A549 (cell line): ENCODE measurements at regions not wholly inside any gene's neighbourhood (a gene's known extent, or its start where the extent isn't known, plus 50 kb on each side); places are given as distances from the start of the nearest gene placed in this dataset.

ENCODE experiments used
- ATAC-seq, 2 experiments: fragments of 200-7000 bp in 1 of 2; fragments of >200 bp in 1 of 2; cut with Nextera tagmentation in 1 of 2; cut with Tn5 transposase in 1 of 2; 3 replicates each; pipeline versions ENCODE4 v1.8.0 to v1.9.1; 2018 to 2020; ENCODE audit warnings: mild to moderate bottlenecking in 1 of 2, moderate library complexity in 1 of 2
- CTCF ChIA-PET: fragments of 300-600 bp; sonication (Branson Sonifier 250); formaldehyde crosslinking; extraction: SDS; loops from one replicate; lab custom pipeline; 2021; ENCODE audit warnings: antibody characterized with exemption, inconsistent platforms; lab: Yijun Ruan, JAX
- POLR2A ChIA-PET: fragments of 350-600 bp; formaldehyde crosslinking; extraction: SDS; loops from one replicate; lab custom pipeline; 2021; ENCODE audit warnings: antibody characterized with exemption, inconsistent platforms; lab: Yijun Ruan, JAX
- DNase-seq, 2 experiments: peaks; one replicate each; pipeline versions ENCODE4 v3.0.0 to v3.0.0-alpha.2; 2011 to 2016; ENCODE audit warnings: low read depth in 1 of 2, low spot score in 1 of 2
- FAIRE-seq: peaks from 2 replicates; lab custom pipeline; 2011; peaks lifted over from hg19 to GRCh38; lab: Jason Lieb, UNC
- H3K27ac ChIP-seq, 2 experiments: fragments of >200 bp; sonication (Bioruptor Twin); formaldehyde crosslinking; 3 replicates each; pipeline ENCODE4 v1.5.1; 2016 to 2017
- H3K4me1 ChIP-seq: fragments of >200 bp; sonication (Bioruptor Twin); formaldehyde crosslinking; 3 replicates; pipeline ENCODE4 v1.6.1; 2016
- H3K4me2 ChIP-seq: fragments of >200 bp; sonication (Bioruptor Twin); formaldehyde crosslinking; 3 replicates; pipeline ENCODE4 v1.6.1; 2016
- H3K4me3 ChIP-seq: fragments of >200 bp; sonication (Bioruptor Twin); formaldehyde crosslinking; 3 replicates; pipeline ENCODE4 v1.5.1; 2016
- H3K9me3 ChIP-seq: fragments of >200 bp; sonication (Bioruptor Twin); formaldehyde crosslinking; 3 replicates; pipeline ENCODE4 v1.6.1; 2016
- BCL3 ChIP-seq: fragments of >200 bp; sonication (Bioruptor Twin); formaldehyde crosslinking; IDR thresholded peaks from 3 replicates; pipeline ENCODE4 v1.6.1; 2016
- CBX2 ChIP-seq: fragments of 200-600 bp; sonication (generic); IDR thresholded peaks from 2 replicates; pipeline ENCODE4 v1.6.1; 2016; ENCODE audit warnings: low read depth, mild to moderate bottlenecking, borderline replicate concordance
- CHD2 ChIP-seq: fragments of 150-350 bp; IDR thresholded peaks from 2 replicates; pipeline ENCODE4 v1.6.1; 2014; ENCODE audit warnings: low read length; ENCODE audit not compliant: partially characterized antibody
- CHD4 ChIP-seq: fragments of 200-600 bp; sonication (generic); IDR thresholded peaks from 2 replicates; pipeline ENCODE4 v1.6.1; 2016; ENCODE audit warnings: antibody characterized with exemption, mild to moderate bottlenecking, borderline replicate concordance
- E2F6 ChIP-seq: IDR thresholded peaks from 2 replicates; pipeline ENCODE4 v1.6.1; 2012; ENCODE audit warnings: low read depth, borderline replicate concordance
- EHF ChIP-seq: fragments of 250-450 bp; sonication (Bioruptor Pico); IDR thresholded peaks from 2 replicates; pipeline ENCODE4 v1.5.0; 2020; ENCODE audit warnings: mild to moderate bottlenecking
- EHMT2 ChIP-seq: fragments of 200-600 bp; sonication (generic); IDR thresholded peaks from 2 replicates; pipeline ENCODE4 v1.6.1; 2016; ENCODE audit warnings: antibody characterized with exemption, low read depth, mild to moderate bottlenecking, moderate library complexity
- ELK1 ChIP-seq: fragments of 150-350 bp; IDR thresholded peaks from 2 replicates; pipeline ENCODE4 v1.6.1; 2014; ENCODE audit warnings: low read depth, mild to moderate bottlenecking, low read length
- EP300 ChIP-seq, 2 experiments: fragments of >200 bp; sonication (Bioruptor Twin); formaldehyde crosslinking; IDR thresholded peaks; 2 replicates in 1 of 2; 3 replicates in 1 of 2; pipeline ENCODE4 v1.6.1; 2016 to 2017
- ESRRA ChIP-seq: fragments of 150-350 bp; IDR thresholded peaks from 2 replicates; pipeline ENCODE4 v1.6.1; 2014; ENCODE audit warnings: mild to moderate bottlenecking, low read length, borderline replicate concordance
- FOSB ChIP-seq: fragments of 250-450 bp; sonication (Bioruptor Pico); IDR thresholded peaks from 2 replicates; pipeline ENCODE4 v1.5.0; 2020; ENCODE audit warnings: mild to moderate bottlenecking, moderate library complexity
- FOXS1 ChIP-seq: fragments of 250-450 bp; sonication (Bioruptor Pico); IDR thresholded peaks from 2 replicates; pipeline ENCODE4 v1.5.0; 2020; ENCODE audit warnings: mild to moderate bottlenecking, moderate library complexity
- HDAC2 ChIP-seq: fragments of 200-600 bp; sonication (generic); IDR thresholded peaks from 2 replicates; pipeline ENCODE4 v1.6.1; 2016
- HEYL ChIP-seq: fragments of 250-450 bp; sonication (Bioruptor Pico); IDR thresholded peaks from 2 replicates; pipeline ENCODE4 v1.8.0; 2021; ENCODE audit warnings: mild to moderate bottlenecking, moderate library complexity
- JUN ChIP-seq, 2 experiments: fragments of >200 bp; sonication (Bioruptor Twin); formaldehyde crosslinking; IDR thresholded peaks; 2 replicates in 1 of 2; 3 replicates in 1 of 2; pipeline ENCODE4 v1.6.1; 2016 to 2017
- JUNB ChIP-seq: fragments of >200 bp; sonication (Bioruptor Twin); formaldehyde crosslinking; IDR thresholded peaks from 2 replicates; pipeline ENCODE4 v1.6.1; 2016
- MAFK ChIP-seq: fragments of 450-650 bp; IDR thresholded peaks from 2 replicates; pipeline ENCODE4 v1.6.1; 2014; ENCODE audit not compliant: partially characterized antibody
- MAX ChIP-seq: IDR thresholded peaks from 2 replicates; pipeline ENCODE4 v1.6.1; 2012
- MAZ ChIP-seq: fragments of 150-350 bp; IDR thresholded peaks from 2 replicates; pipeline ENCODE4 v1.6.1; 2014; ENCODE audit warnings: antibody characterized with exemption, low read depth, low read length, borderline replicate concordance
- MYC ChIP-seq: IDR thresholded peaks from 2 replicates; pipeline ENCODE4 v1.6.1; 2012; ENCODE audit warnings: mild to moderate bottlenecking, inconsistent platforms, low read length, improper control_type of control experiment, borderline replicate concordance
- PHF8 ChIP-seq: fragments of 200-600 bp; sonication (generic); IDR thresholded peaks from 2 replicates; pipeline ENCODE4 v1.6.1; 2016; ENCODE audit warnings: low read depth, mild to moderate bottlenecking, antibody characterized with exemption, moderate library complexity, borderline replicate concordance
- POLR2AphosphoS2 ChIP-seq: conservative IDR thresholded peaks from 2 replicates; pipeline ENCODE4 v1.6.1; 2012; ENCODE audit warnings: low read length, improper control_type of control experiment, inconsistent platforms
- RARB ChIP-seq: fragments of 250-450 bp; sonication (Bioruptor Pico); IDR thresholded peaks from 2 replicates; pipeline ENCODE4 v1.8.0; 2021; ENCODE audit warnings: mild to moderate bottlenecking, moderate library complexity
- RFX5 ChIP-seq: fragments of 450-650 bp; IDR thresholded peaks from 2 replicates; pipeline ENCODE4 v1.7.1; 2014; ENCODE audit warnings: antibody characterized with exemption, mild to moderate bottlenecking, moderate library complexity
- RNF2 ChIP-seq: fragments of 200-600 bp; sonication (generic); IDR thresholded peaks from 2 replicates; pipeline ENCODE4 v1.6.1; 2016; ENCODE audit warnings: low read depth, mild to moderate bottlenecking, antibody characterized with exemption, moderate library complexity, borderline replicate concordance
- SMC3 ChIP-seq: fragments of >200 bp; sonication (Bioruptor Twin); formaldehyde crosslinking; IDR thresholded peaks from 3 replicates; pipeline ENCODE4 v1.6.1; 2018; ENCODE audit warnings: inconsistent platforms
- TP53 ChIP-seq: fragments of 250-450 bp; sonication (Bioruptor Pico); IDR thresholded peaks from 2 replicates; pipeline ENCODE4 v1.5.0; 2021; ENCODE audit warnings: mild to moderate bottlenecking, moderate library complexity
- ZFP36 ChIP-seq: fragments of 450-650 bp; IDR thresholded peaks from 2 replicates; pipeline ENCODE4 v1.6.1; 2014; ENCODE audit warnings: borderline replicate concordance; ENCODE audit not compliant: partially characterized antibody
- ZNF302 ChIP-seq: fragments of 250-450 bp; sonication (Bioruptor Pico); IDR thresholded peaks from 2 replicates; pipeline ENCODE4 v1.9.0; 2021; ENCODE audit warnings: inconsistent platforms, mild to moderate bottlenecking, moderate library complexity
- ZSCAN20 ChIP-seq: fragments of 250-450 bp; sonication (Bioruptor Pico); IDR thresholded peaks from 2 replicates; pipeline ENCODE4 v1.8.0; 2022; ENCODE audit warnings: mild to moderate bottlenecking, moderate library complexity
- WGBS: methylation state at CpG from one replicate; pipeline ENCODE4 v1.1.6; 2017; ENCODE audit errors: missing lambda C conversion rate; 5-methylcytosine and 5-hydroxymethylcytosine counted together
- TF ChIP-seq, protein P1 (sequence below): fragments of 250-450 bp; sonication (Bioruptor Pico); IDR thresholded peaks from 2 replicates; pipeline ENCODE4 v1.5.0; 2020; ENCODE audit warnings: low read depth, mild to moderate bottlenecking, moderate library complexity

- Histone ChIP-seq H3K4me3 (no peak overlapping the region), H3K9me3 (no peaks in the 10 kb centered on the region), H3K27ac (no peak overlapping the region), H3K4me1 (peaks cover 4% of the 10 kb centered on the region), H3K4me2 (no peak overlapping the region)
- WGBS = 70% methylated on average over 9 of the region's 9 CpGs
- TF ChIP-seq HEYL (CRISPR knock-in tag) (no peak), CBX2 (no peak), MAZ (no peak), ZNF302 (no peak), TP53 (CRISPR knock-in tag) (no peak), ELK1 (no peak), JUN (IDR thresholded peaks at IDR 0.05) (no peak), RNF2 (no peak), CHD4 (no peak), FOXS1 (CRISPR knock-in tag) (no peak), CHD2 (no peak), PHF8 (no peak), POLR2AphosphoS2 (no peak), JUNB (no peak), ZFP36 (no peak), EHF (CRISPR knock-in tag) (no peak), E2F6 (no peak)
- TF ChIP-seq, protein P1, sequence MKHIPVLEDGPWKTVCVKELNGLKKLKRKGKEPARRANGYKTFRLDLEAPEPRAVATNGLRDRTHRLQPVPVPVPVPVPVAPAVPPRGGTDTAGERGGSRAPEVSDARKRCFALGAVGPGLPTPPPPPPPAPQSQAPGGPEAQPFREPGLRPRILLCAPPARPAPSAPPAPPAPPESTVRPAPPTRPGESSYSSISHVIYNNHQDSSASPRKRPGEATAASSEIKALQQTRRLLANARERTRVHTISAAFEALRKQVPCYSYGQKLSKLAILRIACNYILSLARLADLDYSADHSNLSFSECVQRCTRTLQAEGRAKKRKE (CRISPR knock-in tag) = no peak
- FAIRE-seq = no peak
- ChIA-PET POLR2A (no interaction called here), CTCF (interaction anchor here (4.0 kb wide), 1 partner anchor 29 kb away, joined by 18 read pairs; no protein-coding TSS in a partner anchor)
- no peak for ATAC-seq
- DNase-seq = no peak
These were observed 53.1 kb upstream of the ZNF648 start for GRCh38 chr1:182114627-182115023.

- Histone ChIP-seq H3K4me3 (no peak overlapping the region), H3K4me1 (no peaks in the 10 kb centered on the region), H3K9me3 (no peaks in the 10 kb centered on the region), H3K27ac (no peak overlapping the region)
- FAIRE-seq (no peak), ATAC-seq (peak in 1 of 2 experiments; percentile 36; a peak in 1 of 6 replicates), DNase-seq (no peak)
- TF ChIP-seq MYC (no peak), EP300 (IDR thresholded peaks at IDR 0.05) (no peak), BCL3 (no peak), CHD2 (no peak), ESRRA (no peak), JUN (IDR thresholded peaks at IDR 0.05) (no peak), SMC3 (no peak), HEYL (CRISPR knock-in tag) (no peak), RARB (CRISPR knock-in tag) (no peak), ZSCAN20 (CRISPR knock-in tag) (no peak), FOSB (CRISPR knock-in tag) (no peak), EHMT2 (no peak), ZFP36 (no peak), HDAC2 (no peak), EHF (CRISPR knock-in tag) (no peak), POLR2AphosphoS2 (no peak), MAX (no peak), MAFK (no peak), FOXS1 (CRISPR knock-in tag) (no peak), RFX5 (no peak)
- TF ChIP-seq, all 56 proteins: peak for 0
- ChIA-PET POLR2A (no interaction called here), CTCF (interaction anchor here (0.6 to 4.0 kb wide), 2 partner anchors 29 to 416 kb away, joined by 3 to 18 read pairs; no protein-coding TSS in a partner anchor)
- H3K4me2 ChIP-seq = no peak overlapping the region
- WGBS = 69% methylated on average over 9 of the region's 9 CpGs
These were observed 52.5 kb upstream of the ZNF648 start for GRCh38 chr1:182113879-182114626.
